Vagina (tissue), 2 donors: ENCODE measurements at regions not wholly inside any gene's neighbourhood (a gene's known extent, or its start where the extent isn't known, plus 50 kb on each side); places are given as distances from the start of the nearest gene placed in this dataset.
"Not testable (repeated sequence)": the region's sequence is repeated elsewhere in the genome, so short reads cannot be mapped to it uniquely, and the experiment has no call there.

Experiments
- DNase-seq, 2 donors: peaks; one replicate each; pipeline ENCODE4 v3.0.0-alpha.2; 2017; ENCODE audit errors: extremely low spot score in 2 of 2
- H3K27ac ChIP-seq: fragments of 200-600 bp; sonication (generic); one replicate; pipeline ENCODE4 v1.5.1; 2019
- H3K27me3 ChIP-seq: fragments of 200-600 bp; sonication (generic); one replicate; pipeline ENCODE4 v1.5.1; 2019
- H3K36me3 ChIP-seq, 2 donors: fragments of 200-600 bp; sonication (generic); one replicate each; pipeline ENCODE4 v1.5.1; 2017 to 2019
- H3K4me1 ChIP-seq: fragments of 200-600 bp; sonication (generic); one replicate; pipeline ENCODE4 v1.5.1; 2019
- H3K4me3 ChIP-seq, 2 donors: fragments of 200-600 bp; sonication (generic); 1 replicate in 1 of 2; 2 replicates in 1 of 2; pipeline ENCODE4 v1.5.1; 2016 to 2019
- H3K9me3 ChIP-seq: fragments of 200-600 bp; sonication (generic); one replicate; pipeline ENCODE4 v1.5.1; 2019
- POLR2A ChIP-seq, 2 donors: fragments of 450-650 bp; IDR thresholded peaks; one replicate each; pipeline ENCODE4 v1.6.1; 2017; ENCODE audit warnings: antibody characterized with exemption in 2 of 2, mild to moderate bottlenecking in 2 of 2, moderate library complexity in 2 of 2
- POLR2AphosphoS5 ChIP-seq, 2 donors: sonication (generic); formaldehyde crosslinking; IDR thresholded peaks; one replicate each; pipeline ENCODE4 v1.9.0; 2017; ENCODE audit warnings: antibody characterized with exemption in 2 of 2, mild to moderate bottlenecking in 2 of 2, low read depth in 1 of 2; ENCODE audit not compliant: insufficient read depth in 1 of 2
- intact Hi-C: fragments of 100-400 bp; cut with DNase I; formaldehyde crosslinking; loops from one replicate; pipeline ENCODE4 v1.15.1; 2023
- TF ChIP-seq, protein P1 (sequence below), 3 experiments: fragments of 450-650 bp in 2 of 3; fragments of 200-600 bp in 1 of 3; sonication (generic) in 1 of 3; IDR thresholded peaks; one replicate each; pipeline ENCODE4 v1.5.1; 2017 to 2019; ENCODE audit warnings: antibody characterized with exemption in 3 of 3, mild to moderate bottlenecking in 2 of 3, moderate library complexity in 2 of 3

GRCh38 chr2:128513116-128513960 lies 194.7 kb upstream of the HS6ST1 start:
- no peak for DNase-seq
- Histone ChIP-seq H3K4me1 (no peaks in the 10 kb centered on the region), H3K27me3 (no peaks in the 10 kb centered on the region)

GRCh38 chr2:128513961-128514283 lies 195.3 kb upstream of the HS6ST1 start:
- Histone ChIP-seq H3K36me3 (no peaks in the 10 kb centered on the region), H3K27ac (no peak overlapping the region), H3K9me3 (no peaks in the 10 kb centered on the region), H3K4me1 (no peaks in the 10 kb centered on the region), H3K27me3 (no peaks in the 10 kb centered on the region), H3K4me3 (no peak overlapping the region)
- TF ChIP-seq POLR2AphosphoS5 (IDR thresholded peaks at IDR 0.05; ENCODE audit: insufficient read depth in 1 of 2, low read depth in 1 of 2) = no peak
- TF ChIP-seq POLR2A (IDR thresholded peaks at IDR 0.05) = no peak
- TF ChIP-seq, protein P1, sequence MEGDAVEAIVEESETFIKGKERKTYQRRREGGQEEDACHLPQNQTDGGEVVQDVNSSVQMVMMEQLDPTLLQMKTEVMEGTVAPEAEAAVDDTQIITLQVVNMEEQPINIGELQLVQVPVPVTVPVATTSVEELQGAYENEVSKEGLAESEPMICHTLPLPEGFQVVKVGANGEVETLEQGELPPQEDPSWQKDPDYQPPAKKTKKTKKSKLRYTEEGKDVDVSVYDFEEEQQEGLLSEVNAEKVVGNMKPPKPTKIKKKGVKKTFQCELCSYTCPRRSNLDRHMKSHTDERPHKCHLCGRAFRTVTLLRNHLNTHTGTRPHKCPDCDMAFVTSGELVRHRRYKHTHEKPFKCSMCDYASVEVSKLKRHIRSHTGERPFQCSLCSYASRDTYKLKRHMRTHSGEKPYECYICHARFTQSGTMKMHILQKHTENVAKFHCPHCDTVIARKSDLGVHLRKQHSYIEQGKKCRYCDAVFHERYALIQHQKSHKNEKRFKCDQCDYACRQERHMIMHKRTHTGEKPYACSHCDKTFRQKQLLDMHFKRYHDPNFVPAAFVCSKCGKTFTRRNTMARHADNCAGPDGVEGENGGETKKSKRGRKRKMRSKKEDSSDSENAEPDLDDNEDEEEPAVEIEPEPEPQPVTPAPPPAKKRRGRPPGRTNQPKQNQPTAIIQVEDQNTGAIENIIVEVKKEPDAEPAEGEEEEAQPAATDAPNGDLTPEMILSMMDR (IDR thresholded peaks at IDR 0.05) = no peak
- DNase-seq = no peak
- intact Hi-C loops = no loop called here

More at GRCh38 chr2:128513116-128513960, 194.7 kb upstream of the HS6ST1 start:
- H3K27ac ChIP-seq = no peak overlapping the region
- no peak overlapping the region for H3K4me3 ChIP-seq
- no peaks in the 10 kb centered on the region for H3K9me3 ChIP-seq
- intact Hi-C loops = no loop called here
- TF ChIP-seq POLR2A (IDR thresholded peaks at IDR 0.05) = no peak
- TF ChIP-seq POLR2AphosphoS5 (IDR thresholded peaks at IDR 0.05; ENCODE audit: insufficient read depth in 1 of 2, low read depth in 1 of 2) = no peak
- TF ChIP-seq, protein P1 (IDR thresholded peaks at IDR 0.05) = no peak
- H3K36me3 ChIP-seq = no peaks in the 10 kb centered on the region

DNA sequence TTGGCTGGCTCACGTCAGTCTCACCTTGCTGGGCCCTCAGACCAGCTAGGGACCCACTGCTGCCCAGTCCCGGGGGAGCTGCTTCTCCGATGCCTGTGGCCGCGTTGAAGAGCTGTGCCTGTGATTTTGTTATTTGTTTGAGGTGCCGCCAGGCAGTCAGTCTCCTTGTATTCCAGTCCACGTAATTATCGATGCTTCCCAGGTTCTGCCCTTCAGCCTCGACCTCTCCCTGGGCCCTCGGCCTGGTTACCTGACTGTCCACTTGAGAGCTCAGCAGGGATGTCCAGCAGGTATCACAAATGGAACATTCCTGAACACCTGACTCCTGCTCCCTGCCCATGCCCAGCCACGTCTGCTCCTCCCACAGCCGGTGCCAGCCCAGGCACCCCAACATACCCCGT lies 195.9 kb upstream of the HS6ST1 start:
- no peak overlapping the region for H3K27ac ChIP-seq
- intact Hi-C loops = no loop called here
- no peaks in the 10 kb centered on the region for H3K27me3 ChIP-seq
- H3K36me3 ChIP-seq = no peaks in the 10 kb centered on the region
- TF ChIP-seq POLR2A (IDR thresholded peaks at IDR 0.05) (no peak), POLR2AphosphoS5 (IDR thresholded peaks at IDR 0.05; ENCODE audit: insufficient read depth in 1 of 2, low read depth in 1 of 2) (no peak)
- TF ChIP-seq, protein P1 (IDR thresholded peaks at IDR 0.05) = no peak
- no peak overlapping the region for H3K4me3 ChIP-seq
- no peaks in the 10 kb centered on the region for H3K9me3 ChIP-seq
- H3K4me1 ChIP-seq = no peaks in the 10 kb centered on the region
- no peak for DNase-seq

DNA sequence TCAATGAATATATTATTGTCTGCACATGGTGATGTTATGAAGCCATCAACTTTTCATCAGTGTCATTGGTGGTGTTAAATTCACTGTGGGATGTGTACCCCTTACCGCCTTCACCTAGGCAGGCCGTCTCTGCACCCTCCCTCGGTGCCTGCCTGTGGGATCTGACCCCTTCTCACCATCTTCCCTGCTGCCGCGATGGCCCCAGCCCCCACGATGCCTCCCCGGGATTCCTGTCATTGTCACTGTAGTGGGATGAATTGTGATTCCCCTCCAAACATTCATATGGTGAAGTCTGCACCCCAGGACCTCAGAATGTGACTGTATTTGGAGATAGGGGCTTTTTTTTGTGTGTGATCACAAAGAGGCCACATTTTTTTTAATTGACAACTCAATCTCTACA lies 198.3 kb upstream of the HS6ST1 start:
- no peaks in the 10 kb centered on the region for H3K36me3 ChIP-seq
- H3K9me3 ChIP-seq = no peaks in the 10 kb centered on the region
- intact Hi-C loops = no loop called here
- DNase-seq = no peak
- no peaks in the 10 kb centered on the region for H3K4me1 ChIP-seq
- no peak overlapping the region for H3K27ac ChIP-seq
- no peak overlapping the region for H3K4me3 ChIP-seq
- no peaks in the 10 kb centered on the region for H3K27me3 ChIP-seq
- TF ChIP-seq POLR2AphosphoS5 (IDR thresholded peaks at IDR 0.05; ENCODE audit: insufficient read depth in 1 of 2, low read depth in 1 of 2) (no peak), POLR2A (IDR thresholded peaks at IDR 0.05) (no peak)
- TF ChIP-seq, protein P1 (IDR thresholded peaks at IDR 0.05) = no peak

GRCh38 chr2:128519028-128519427 lies 200.4 kb upstream of the HS6ST1 start:
- H3K9me3 ChIP-seq, DNase-seq, H3K27ac ChIP-seq, H3K27me3 ChIP-seq, intact Hi-C loops, H3K4me3 ChIP-seq, H3K36me3 ChIP-seq, H3K4me1 ChIP-seq: not testable (repeated sequence)
